ENCODE measurements at regions not wholly inside any gene's neighbourhood (a gene's known extent, or its start where the extent isn't known, plus 50 kb on each side); places are given as distances from the start of the nearest gene placed in this dataset.

GRCh38 chr20:43306837-43307236 lies 117.1 kb upstream of the PTPRT start:
- DNase-seq (ENCODE audit: low read depth): no peak

GRCh38 chr20:43305749-43306148 lies 116.0 kb upstream of the PTPRT start:
- DNase-seq (ENCODE audit: low read depth): no peak

- no peak for DNase-seq (ENCODE audit: low read depth)
Observed at GRCh38 chr20:43304598-43304997, 114.9 kb upstream of the PTPRT start.

GRCh38 chr20:43302936-43303335 lies 113.2 kb upstream of the PTPRT start:
- DNase-seq (ENCODE audit: low read depth): no peak

GRCh38 chr20:43300901-43301300 lies 111.2 kb upstream of the PTPRT start:
- DNase-seq (ENCODE audit: low read depth): no peak

GRCh38 chr20:43295781-43296180 lies 106.1 kb upstream of the PTPRT start:
- DNase-seq (ENCODE audit: low read depth): no peak

- DNase-seq (ENCODE audit: low read depth): no peak
Observed at GRCh38 chr20:43295263-43295662, 105.6 kb upstream of the PTPRT start.

GRCh38 chr20:43294031-43294430 lies 104.3 kb upstream of the PTPRT start:
- no peak for DNase-seq (ENCODE audit: low read depth)

GRCh38 chr20:43293068-43293786 lies 103.5 kb upstream of the PTPRT start:
- no peak for DNase-seq (ENCODE audit: low read depth)

GRCh38 chr20:43292222-43292621 lies 102.5 kb upstream of the PTPRT start:
- no peak for DNase-seq (ENCODE audit: low read depth)

- no peak for DNase-seq (ENCODE audit: low read depth)
Observed at GRCh38 chr20:43287637-43288036, 97.9 kb upstream of the PTPRT start.

- DNase-seq (ENCODE audit: low read depth): no peak
Observed at GRCh38 chr20:43285170-43285569, 95.5 kb upstream of the PTPRT start.

- no peak for DNase-seq (ENCODE audit: low read depth)
Observed at GRCh38 chr20:43284486-43284885, 94.8 kb upstream of the PTPRT start.

GRCh38 chr20:43283126-43283525 lies 93.4 kb upstream of the PTPRT start:
- no peak for DNase-seq (ENCODE audit: low read depth)

GRCh38 chr20:43271980-43272379 lies 82.3 kb upstream of the PTPRT start:
- DNase-seq (ENCODE audit: low read depth): no peak

- no peak for DNase-seq (ENCODE audit: low read depth)
Observed at GRCh38 chr20:43265449-43265848, 75.7 kb upstream of the PTPRT start.

- no peak for DNase-seq (ENCODE audit: low read depth)
Observed at GRCh38 chr20:43263226-43263625, 73.5 kb upstream of the PTPRT start.

GRCh38 chr20:43262341-43262740 lies 72.6 kb upstream of the PTPRT start:
- no peak for DNase-seq (ENCODE audit: low read depth)

GRCh38 chr20:43255877-43256276 lies 66.2 kb upstream of the PTPRT start:
- no peak for DNase-seq (ENCODE audit: low read depth)

- DNase-seq (ENCODE audit: low read depth): no peak
Observed at GRCh38 chr20:43252761-43253160, 63.1 kb upstream of the PTPRT start.

GRCh38 chr20:43248341-43248740 lies 58.6 kb upstream of the PTPRT start:
- no peak for DNase-seq (ENCODE audit: low read depth)

GRCh38 chr20:43247361-43247760 lies 57.7 kb upstream of the PTPRT start:
- no peak for DNase-seq (ENCODE audit: low read depth)

- DNase-seq (ENCODE audit: low read depth): no peak
Observed at GRCh38 chr20:43244647-43245046, 54.9 kb upstream of the PTPRT start.

- DNase-seq (ENCODE audit: low read depth): no peak
Observed at GRCh38 chr20:43243672-43244269, 54.1 kb upstream of the PTPRT start.
